ENCODE measurements at regions not wholly inside any gene's neighbourhood (a gene's known extent, or its start where the extent isn't known, plus 50 kb on each side); places are given as distances from the start of the nearest gene placed in this dataset.

- TF ChIP-seq POLR2A (IDR thresholded peaks at IDR 0.05) (no peak), EP300 (IDR thresholded peaks at IDR 0.05) (no peak)
- TF ChIP-seq, protein P1, sequence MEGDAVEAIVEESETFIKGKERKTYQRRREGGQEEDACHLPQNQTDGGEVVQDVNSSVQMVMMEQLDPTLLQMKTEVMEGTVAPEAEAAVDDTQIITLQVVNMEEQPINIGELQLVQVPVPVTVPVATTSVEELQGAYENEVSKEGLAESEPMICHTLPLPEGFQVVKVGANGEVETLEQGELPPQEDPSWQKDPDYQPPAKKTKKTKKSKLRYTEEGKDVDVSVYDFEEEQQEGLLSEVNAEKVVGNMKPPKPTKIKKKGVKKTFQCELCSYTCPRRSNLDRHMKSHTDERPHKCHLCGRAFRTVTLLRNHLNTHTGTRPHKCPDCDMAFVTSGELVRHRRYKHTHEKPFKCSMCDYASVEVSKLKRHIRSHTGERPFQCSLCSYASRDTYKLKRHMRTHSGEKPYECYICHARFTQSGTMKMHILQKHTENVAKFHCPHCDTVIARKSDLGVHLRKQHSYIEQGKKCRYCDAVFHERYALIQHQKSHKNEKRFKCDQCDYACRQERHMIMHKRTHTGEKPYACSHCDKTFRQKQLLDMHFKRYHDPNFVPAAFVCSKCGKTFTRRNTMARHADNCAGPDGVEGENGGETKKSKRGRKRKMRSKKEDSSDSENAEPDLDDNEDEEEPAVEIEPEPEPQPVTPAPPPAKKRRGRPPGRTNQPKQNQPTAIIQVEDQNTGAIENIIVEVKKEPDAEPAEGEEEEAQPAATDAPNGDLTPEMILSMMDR (IDR thresholded peaks at IDR 0.05): no peak
- WGBS, 3 donors: 7 to 14% (median 8%) methylated on average over 4 of the region's 4 CpGs
- DNase-seq: no peak
- H3K9me3 ChIP-seq: no peaks in the 10 kb centered on the region
- no peak overlapping the region for H3K27ac ChIP-seq
- no peaks in the 10 kb centered on the region for H3K36me3 ChIP-seq
- intact Hi-C loops (cut with DNase I): no loop called here
- no peaks in the 10 kb centered on the region for H3K27me3 ChIP-seq
- H3K4me1 ChIP-seq (ENCODE audit: insufficient read depth): peaks cover 9% of the 10 kb centered on the region
- H3K4me3 ChIP-seq: no peak overlapping the region
Observed at GRCh38 chr7:37511915-37512314, 63.3 kb upstream of the ELMO1 start.

- no peaks in the 10 kb centered on the region for H3K36me3 ChIP-seq
- intact Hi-C loops (cut with DNase I): no loop called here
- H3K27ac ChIP-seq: no peak overlapping the region
- no peaks in the 10 kb centered on the region for H3K27me3 ChIP-seq
- no peak overlapping the region for H3K4me3 ChIP-seq
- no peaks in the 10 kb centered on the region for H3K9me3 ChIP-seq
- WGBS, 3 donors: 33 to 56% (median 37%) methylated on average over 5 of the region's 5 CpGs
- no peak for DNase-seq
- TF ChIP-seq, protein P1 (IDR thresholded peaks at IDR 0.05): no peak
- TF ChIP-seq EP300 (IDR thresholded peaks at IDR 0.05) (no peak), POLR2A (IDR thresholded peaks at IDR 0.05) (no peak)
- peaks cover 9% of the 10 kb centered on the region for H3K4me1 ChIP-seq (ENCODE audit: insufficient read depth)
Observed at GRCh38 chr7:37514497-37514896, 65.8 kb upstream of the ELMO1 start.

GRCh38 chr7:37516664-37517063 lies 68.0 kb upstream of the ELMO1 start:
- H3K27me3 ChIP-seq: no peaks in the 10 kb centered on the region
- 20 to 41% (median 25%) methylated on average over 5 of the region's 5 CpGs for WGBS, 3 donors
- DNase-seq: no peak
- intact Hi-C loops (cut with DNase I): no loop called here
- H3K9me3 ChIP-seq: no peaks in the 10 kb centered on the region
- H3K4me3 ChIP-seq: no peak overlapping the region
- H3K4me1 ChIP-seq (ENCODE audit: insufficient read depth): peaks cover 9% of the 10 kb centered on the region
- TF ChIP-seq, protein P1 (IDR thresholded peaks at IDR 0.05): no peak
- TF ChIP-seq EP300 (IDR thresholded peaks at IDR 0.05) (no peak), POLR2A (IDR thresholded peaks at IDR 0.05) (no peak)
- H3K27ac ChIP-seq: no peak overlapping the region
- no peaks in the 10 kb centered on the region for H3K36me3 ChIP-seq

- 96 to 97% (median 97%) methylated on average over 2 of the region's 2 CpGs for WGBS, 3 donors
- H3K27me3 ChIP-seq: no peaks in the 10 kb centered on the region
- H3K27ac ChIP-seq: no peak overlapping the region
- no peak for DNase-seq
- no peaks in the 10 kb centered on the region for H3K36me3 ChIP-seq
- H3K4me1 ChIP-seq (ENCODE audit: insufficient read depth): peaks cover 9% of the 10 kb centered on the region
- no peak overlapping the region for H3K4me3 ChIP-seq
- no peaks in the 10 kb centered on the region for H3K9me3 ChIP-seq
- TF ChIP-seq POLR2A (IDR thresholded peaks at IDR 0.05): no peak
- intact Hi-C loops (cut with DNase I): loop anchor here in 1 of 4 donors (2.0 kb wide), 1 partner anchor 55 kb away; no protein-coding TSS in a partner anchor
Observed at GRCh38 chr7:37518266-37518665, 69.6 kb upstream of the ELMO1 start.

- WGBS, 3 donors: 82 to 96% (median 95%) methylated on average over 4 of the region's 4 CpGs
- TF ChIP-seq, protein P1 (IDR thresholded peaks at IDR 0.05): no peak
- TF ChIP-seq POLR2A (IDR thresholded peaks at IDR 0.05) (no peak), EP300 (IDR thresholded peaks at IDR 0.05) (no peak)
- no peak for DNase-seq
Observed at GRCh38 chr7:37524056-37524455, 75.4 kb upstream of the ELMO1 start.

More at GRCh38 chr7:37524056-37524455, 75.4 kb upstream of the ELMO1 start:
- intact Hi-C loops (cut with DNase I): no loop called here
- no peaks in the 10 kb centered on the region for H3K36me3 ChIP-seq
- no peaks in the 10 kb centered on the region for H3K4me1 ChIP-seq (ENCODE audit: insufficient read depth)
- no peak overlapping the region for H3K27ac ChIP-seq
- no peak overlapping the region for H3K4me3 ChIP-seq
- no peaks in the 10 kb centered on the region for H3K27me3 ChIP-seq
- H3K9me3 ChIP-seq: no peaks in the 10 kb centered on the region

Data from ovary (tissue), 7 donors.